K562 (cell line): ENCODE measurements at regions not wholly inside any gene's neighbourhood (a gene's known extent, or its start where the extent isn't known, plus 50 kb on each side); places are given as distances from the start of the nearest gene placed in this dataset.

Experiments used
- ATAC-seq: fragments of 200-7000 bp; cut with Tn5 transposase; 3 replicates; pipeline ENCODE4 v1.9.1; 2020; ENCODE audit warnings: moderate library complexity
- BruUV-seq: library from RNA; stranded (reverse); fragments of 400-500 nt; replicated peaks from 2 replicates; lab custom pipeline; 2021; lab: Mats Ljungman, UMichigan
- CTCF ChIA-PET: fragments of 300-600 bp; formaldehyde crosslinking; extraction: SDS; loops from one replicate; lab custom pipeline; 2021; ENCODE audit warnings: low intra/inter-chr PET ratio; lab: Yijun Ruan, JAX
- POLR2A ChIA-PET: fragments of 300-600, 350-650 bp; sonication (Branson Sonifier 250); formaldehyde crosslinking; extraction: SDS; loops from one replicate; lab custom pipeline; 2021; ENCODE audit warnings: antibody characterized with exemption, inconsistent platforms; lab: Yijun Ruan, JAX
- DNase-seq, 4 experiments: peaks; one replicate each; pipeline versions ENCODE4 v3.0.0 to v3.0.0-alpha.2; 2011 to 2018; ENCODE audit warnings: low spot score in 3 of 4, mixed read lengths in 3 of 4; ENCODE audit errors: extremely low read depth in 1 of 4
- FAIRE-seq: peaks from 2 replicates; lab custom pipeline; 2011; peaks lifted over from hg19 to GRCh38; lab: Jason Lieb, UNC
- H2AFZ ChIP-seq: 2 replicates; pipeline ENCODE4 v1.6.0; 2011; ENCODE audit warnings: low read depth, low read length, control low read depth, inconsistent platforms
- H3K27ac ChIP-seq: fragments of 200-600 bp; 3 replicates; pipeline ENCODE4 v1.8.0; 2011; ENCODE audit warnings: low read depth, mild to moderate bottlenecking, control low read depth, inconsistent platforms, low read length, moderate library complexity, mixed read lengths; ENCODE audit errors: extremely low read depth
- H3K27me3 ChIP-seq, 2 experiments: fragments of 300-600 bp in 1 of 2; 2 replicates in 1 of 2; 3 replicates in 1 of 2; pipeline versions ENCODE4 v1.6.0 to v1.8.0; 2011; ENCODE audit warnings: inconsistent platforms in 2 of 2, low read length in 2 of 2, mild to moderate bottlenecking in 1 of 2, mixed read lengths in 1 of 2, moderate library complexity in 1 of 2; ENCODE audit not compliant: control insufficient read depth in 2 of 2, insufficient read depth in 2 of 2
- H3K36me3 ChIP-seq: fragments of 300-600 bp; 3 replicates; pipeline ENCODE4 v1.8.0; 2011; ENCODE audit warnings: mild to moderate bottlenecking, low read length, inconsistent platforms; ENCODE audit not compliant: control insufficient read depth, insufficient read depth
- H3K4me1 ChIP-seq, 2 experiments: fragments of 200-600 bp in 1 of 2; replicated peaks in 1 of 2; 2 replicates in 1 of 2; 3 replicates in 1 of 2; pipeline versions ENCODE4 v1.5.1 to v1.8.0; 2011; ENCODE audit warnings: inconsistent platforms in 2 of 2, low read length in 2 of 2, mild to moderate bottlenecking in 1 of 2, mixed read lengths in 1 of 2, moderate library complexity in 1 of 2; ENCODE audit not compliant: control insufficient read depth in 2 of 2, insufficient read depth in 2 of 2
- H3K4me2 ChIP-seq: 2 replicates; pipeline ENCODE4 v1.6.1; 2011; ENCODE audit warnings: low read length, control low read depth, inconsistent platforms, mixed read lengths; ENCODE audit not compliant: insufficient read depth
- H3K4me3 ChIP-seq: fragments of 200-600 bp; sonication (generic), shearing (Covaris generic); 2 replicates; pipeline ENCODE4 v1.5.1; 2016; ENCODE audit warnings: control low read depth, inconsistent platforms
- H3K79me2 ChIP-seq: fragments of 200-600 bp; 3 replicates; pipeline ENCODE4 v1.8.0; 2011; ENCODE audit warnings: low read length, inconsistent platforms; ENCODE audit not compliant: control insufficient read depth, insufficient read depth
- H3K9ac ChIP-seq, 2 experiments: 2 replicates each; pipeline versions ENCODE4 v1.6.0 to v1.6.1; 2011; ENCODE audit warnings: low read depth in 2 of 2, low read length in 2 of 2, control low read depth in 1 of 2, inconsistent platforms in 1 of 2, mild to moderate bottlenecking in 1 of 2, mixed read lengths in 1 of 2; ENCODE audit not compliant: insufficient read depth in 1 of 2
- H3K9me1 ChIP-seq: one replicate; pipeline ENCODE4 v1.6.0; 2011; ENCODE audit warnings: inconsistent platforms, mild to moderate bottlenecking, low read length, moderate library complexity; ENCODE audit not compliant: control insufficient read depth, insufficient read depth
- H3K9me3 ChIP-seq: replicated peaks from 2 replicates; pipeline ENCODE4 v1.5.1; 2011; ENCODE audit warnings: low read depth, low read length, inconsistent platforms; ENCODE audit not compliant: control insufficient read depth, insufficient read depth
- H4K20me1 ChIP-seq: replicated peaks from 2 replicates; pipeline ENCODE4 v1.6.1; 2011; ENCODE audit warnings: low read length, inconsistent platforms, mixed read lengths; ENCODE audit not compliant: control insufficient read depth, insufficient read depth
- CTBP1 ChIP-seq: fragments of 450-650 bp; IDR thresholded peaks from 2 replicates; pipeline ENCODE4 v1.6.1; 2016; ENCODE audit warnings: borderline replicate concordance
- GABPA ChIP-seq: fragments of 200-800 bp; sonication (Bioruptor generic); conservative IDR thresholded peaks from 2 replicates; pipeline ENCODE4 v1.6.1; 2016; ENCODE audit warnings: low read depth, missing genetic modification characterization, missing compliant biosample characterization
- HDAC3 ChIP-seq: fragments of 450-650 bp; IDR thresholded peaks from 2 replicates; pipeline ENCODE4 v1.6.1; 2018; ENCODE audit warnings: borderline replicate concordance, mild to moderate bottlenecking, moderate library complexity; ENCODE audit not compliant: partially characterized antibody
- NCOA2 ChIP-seq, 2 experiments: fragments of 450-650 bp; IDR thresholded peaks; 2 replicates each; pipeline ENCODE4 v1.6.1; 2018; ENCODE audit warnings: mild to moderate bottlenecking in 2 of 2, moderate library complexity in 1 of 2; ENCODE audit not compliant: partially characterized antibody in 2 of 2
- ZNF121 ChIP-seq: sonication (generic); formaldehyde crosslinking; conservative IDR thresholded peaks from 2 replicates; pipeline ENCODE4 v1.8.0; 2022; ENCODE audit warnings: missing genetic modification reagents
- ZNF79 ChIP-seq: fragments of 250-450 bp; sonication (Bioruptor Pico); IDR thresholded peaks from 2 replicates; pipeline ENCODE4 v1.4.0; 2020; ENCODE audit warnings: low read depth, mild to moderate bottlenecking, moderate library complexity
- WGBS: fragments of 100-300 bp; shearing (Covaris generic); methylation state at CpG from one replicate; pipeline ENCODE4 v1.1.6; 2016; ENCODE audit warnings: low coverage, mixed read lengths; ENCODE audit not compliant: insufficient coverage; ENCODE audit errors: missing lambda C conversion rate; 5-methylcytosine and 5-hydroxymethylcytosine counted together
- in situ Hi-C: fragments of 300-500 bp; cut with MboI; formaldehyde crosslinking; loops from 4 replicates; pipeline ENCODE4 v1.15.0; 2018; ENCODE audit warnings: inconsistent platforms, mixed read lengths
- intact Hi-C: fragments of 100-400 bp; cut with micrococcal nuclease; formaldehyde crosslinking; loops from 2 replicates; pipeline ENCODE4 v1.14.2; 2022
- TF ChIP-seq, protein P1 (sequence below): sonication (generic); formaldehyde crosslinking; IDR thresholded peaks from 2 replicates; pipeline ENCODE4 v1.4.0; 2020; ENCODE audit warnings: mild to moderate bottlenecking, missing genetic modification reagents
- TF ChIP-seq, protein P2 (sequence below): sonication (generic); formaldehyde crosslinking; IDR thresholded peaks from 2 replicates; pipeline ENCODE4 v1.8.0; 2023; ENCODE audit warnings: mild to moderate bottlenecking, missing genetic modification reagents
- TF ChIP-seq, protein P3 (sequence below): IDR thresholded peaks from 2 replicates; pipeline ENCODE4 v1.6.1; 2011; ENCODE audit warnings: borderline replicate concordance, low read depth, mild to moderate bottlenecking, moderate library complexity, low read length; ENCODE audit not compliant: insufficient read depth, poor library complexity, severe bottlenecking
- TF ChIP-seq, protein P4 (sequence below): fragments of 200-800 bp; sonication (Bioruptor generic); IDR thresholded peaks from 2 replicates; pipeline ENCODE4 v1.6.1; 2017; ENCODE audit warnings: missing genetic modification characterization, missing compliant biosample characterization

DNA sequence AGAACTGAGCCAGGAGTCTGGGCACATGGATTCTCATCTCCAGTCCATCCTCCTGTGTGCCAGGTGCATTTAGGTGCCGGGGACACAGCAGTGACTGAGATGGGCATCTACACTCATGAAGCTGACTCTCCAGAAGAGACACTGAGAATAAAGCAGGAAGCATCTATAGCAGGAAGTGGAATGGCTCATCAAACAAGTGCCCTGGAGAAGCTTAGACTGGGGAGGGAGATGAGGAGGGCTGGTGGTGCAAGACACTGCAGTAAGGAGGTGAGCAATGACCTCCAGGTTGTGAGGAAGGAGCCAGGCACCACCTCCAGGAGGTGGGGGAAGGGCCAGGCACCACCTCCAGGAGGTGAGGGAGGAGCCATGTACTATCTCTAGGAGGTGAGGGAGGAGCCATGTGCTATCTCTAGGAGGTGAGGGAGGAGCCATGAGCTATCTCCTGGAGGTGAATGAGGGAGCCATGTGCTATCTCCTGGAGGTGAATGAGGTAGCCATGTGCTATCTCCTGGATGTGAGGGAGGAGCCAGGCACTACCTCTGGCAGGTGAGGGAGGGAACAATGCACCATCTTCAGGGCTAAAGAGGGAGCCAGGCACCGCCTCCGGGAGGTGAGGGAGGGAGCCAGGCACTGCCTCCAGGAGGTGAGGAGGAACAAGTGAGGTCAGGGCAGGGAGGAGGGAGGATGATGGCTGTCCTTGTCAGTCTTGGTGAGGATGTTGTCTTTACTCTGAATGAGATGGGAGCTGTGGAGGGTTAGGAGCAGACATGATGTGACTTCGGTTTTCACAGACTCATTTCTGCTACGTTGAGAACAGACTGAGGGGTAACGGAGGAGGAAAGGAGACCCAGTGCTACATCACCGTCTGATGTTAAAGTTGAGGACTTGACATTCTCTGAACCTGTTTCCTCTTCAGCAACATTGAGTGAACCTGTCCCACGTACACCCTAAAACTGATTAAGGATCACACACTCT lies 961.9 kb upstream of the TMEM132C start:
- Histone ChIP-seq H3K36me3 (no peaks in the 10 kb centered on the region), H3K4me2 (no peak overlapping the region), H3K79me2 (no peaks in the 10 kb centered on the region), H3K4me1 (no peaks in the 10 kb centered on the region), H2AFZ (no peak overlapping the region), H3K9me3 (no peaks in the 10 kb centered on the region), H3K27me3 (0 out of 5 replicates have a peak, but pooled peaks cover 0 to under 1% of the 10 kb centered on the region in 2 experiments), H3K9me1 (no peaks in the 10 kb centered on the region), H3K9ac (no peak overlapping the region), H4K20me1 (no peaks in the 10 kb centered on the region), H3K4me3 (no peak overlapping the region), H3K27ac (no peak overlapping the region)
- CTCF ChIA-PET: no interaction called here
- DNase-seq (no peak), FAIRE-seq (no peak), ATAC-seq (no peak)
- 0% methylated on average over 7 of the region's 8 CpGs for WGBS
- POLR2A ChIA-PET: no interaction called here
- intact Hi-C loops: no loop called here
- no TSS peak for BruUV-seq
- in situ Hi-C loops: no loop called here
- TF ChIP-seq CTBP1 (no peak), GABPA (tag) (no peak), HDAC3 (no peak), ZNF79 (CRISPR knock-in tag) (no peak), ZNF121 (no peak), NCOA2 (IDR thresholded peaks at IDR 0.05; ENCODE audit: partially characterized antibody in 2 of 2) (no peak)
- TF ChIP-seq, protein P1, sequence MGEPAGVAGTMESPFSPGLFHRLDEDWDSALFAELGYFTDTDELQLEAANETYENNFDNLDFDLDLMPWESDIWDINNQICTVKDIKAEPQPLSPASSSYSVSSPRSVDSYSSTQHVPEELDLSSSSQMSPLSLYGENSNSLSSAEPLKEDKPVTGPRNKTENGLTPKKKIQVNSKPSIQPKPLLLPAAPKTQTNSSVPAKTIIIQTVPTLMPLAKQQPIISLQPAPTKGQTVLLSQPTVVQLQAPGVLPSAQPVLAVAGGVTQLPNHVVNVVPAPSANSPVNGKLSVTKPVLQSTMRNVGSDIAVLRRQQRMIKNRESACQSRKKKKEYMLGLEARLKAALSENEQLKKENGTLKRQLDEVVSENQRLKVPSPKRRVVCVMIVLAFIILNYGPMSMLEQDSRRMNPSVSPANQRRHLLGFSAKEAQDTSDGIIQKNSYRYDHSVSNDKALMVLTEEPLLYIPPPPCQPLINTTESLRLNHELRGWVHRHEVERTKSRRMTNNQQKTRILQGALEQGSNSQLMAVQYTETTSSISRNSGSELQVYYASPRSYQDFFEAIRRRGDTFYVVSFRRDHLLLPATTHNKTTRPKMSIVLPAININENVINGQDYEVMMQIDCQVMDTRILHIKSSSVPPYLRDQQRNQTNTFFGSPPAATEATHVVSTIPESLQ (CRISPR knock-in tag): no peak
- TF ChIP-seq, protein P2, sequence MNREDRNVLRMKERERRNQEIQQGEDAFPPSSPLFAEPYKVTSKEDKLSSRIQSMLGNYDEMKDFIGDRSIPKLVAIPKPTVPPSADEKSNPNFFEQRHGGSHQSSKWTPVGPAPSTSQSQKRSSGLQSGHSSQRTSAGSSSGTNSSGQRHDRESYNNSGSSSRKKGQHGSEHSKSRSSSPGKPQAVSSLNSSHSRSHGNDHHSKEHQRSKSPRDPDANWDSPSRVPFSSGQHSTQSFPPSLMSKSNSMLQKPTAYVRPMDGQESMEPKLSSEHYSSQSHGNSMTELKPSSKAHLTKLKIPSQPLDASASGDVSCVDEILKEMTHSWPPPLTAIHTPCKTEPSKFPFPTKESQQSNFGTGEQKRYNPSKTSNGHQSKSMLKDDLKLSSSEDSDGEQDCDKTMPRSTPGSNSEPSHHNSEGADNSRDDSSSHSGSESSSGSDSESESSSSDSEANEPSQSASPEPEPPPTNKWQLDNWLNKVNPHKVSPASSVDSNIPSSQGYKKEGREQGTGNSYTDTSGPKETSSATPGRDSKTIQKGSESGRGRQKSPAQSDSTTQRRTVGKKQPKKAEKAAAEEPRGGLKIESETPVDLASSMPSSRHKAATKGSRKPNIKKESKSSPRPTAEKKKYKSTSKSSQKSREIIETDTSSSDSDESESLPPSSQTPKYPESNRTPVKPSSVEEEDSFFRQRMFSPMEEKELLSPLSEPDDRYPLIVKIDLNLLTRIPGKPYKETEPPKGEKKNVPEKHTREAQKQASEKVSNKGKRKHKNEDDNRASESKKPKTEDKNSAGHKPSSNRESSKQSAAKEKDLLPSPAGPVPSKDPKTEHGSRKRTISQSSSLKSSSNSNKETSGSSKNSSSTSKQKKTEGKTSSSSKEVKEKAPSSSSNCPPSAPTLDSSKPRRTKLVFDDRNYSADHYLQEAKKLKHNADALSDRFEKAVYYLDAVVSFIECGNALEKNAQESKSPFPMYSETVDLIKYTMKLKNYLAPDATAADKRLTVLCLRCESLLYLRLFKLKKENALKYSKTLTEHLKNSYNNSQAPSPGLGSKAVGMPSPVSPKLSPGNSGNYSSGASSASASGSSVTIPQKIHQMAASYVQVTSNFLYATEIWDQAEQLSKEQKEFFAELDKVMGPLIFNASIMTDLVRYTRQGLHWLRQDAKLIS (CRISPR knock-in tag): no peak
- TF ChIP-seq, protein P3, sequence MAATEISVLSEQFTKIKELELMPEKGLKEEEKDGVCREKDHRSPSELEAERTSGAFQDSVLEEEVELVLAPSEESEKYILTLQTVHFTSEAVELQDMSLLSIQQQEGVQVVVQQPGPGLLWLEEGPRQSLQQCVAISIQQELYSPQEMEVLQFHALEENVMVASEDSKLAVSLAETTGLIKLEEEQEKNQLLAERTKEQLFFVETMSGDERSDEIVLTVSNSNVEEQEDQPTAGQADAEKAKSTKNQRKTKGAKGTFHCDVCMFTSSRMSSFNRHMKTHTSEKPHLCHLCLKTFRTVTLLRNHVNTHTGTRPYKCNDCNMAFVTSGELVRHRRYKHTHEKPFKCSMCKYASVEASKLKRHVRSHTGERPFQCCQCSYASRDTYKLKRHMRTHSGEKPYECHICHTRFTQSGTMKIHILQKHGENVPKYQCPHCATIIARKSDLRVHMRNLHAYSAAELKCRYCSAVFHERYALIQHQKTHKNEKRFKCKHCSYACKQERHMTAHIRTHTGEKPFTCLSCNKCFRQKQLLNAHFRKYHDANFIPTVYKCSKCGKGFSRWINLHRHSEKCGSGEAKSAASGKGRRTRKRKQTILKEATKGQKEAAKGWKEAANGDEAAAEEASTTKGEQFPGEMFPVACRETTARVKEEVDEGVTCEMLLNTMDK: no peak
- TF ChIP-seq, protein P4, sequence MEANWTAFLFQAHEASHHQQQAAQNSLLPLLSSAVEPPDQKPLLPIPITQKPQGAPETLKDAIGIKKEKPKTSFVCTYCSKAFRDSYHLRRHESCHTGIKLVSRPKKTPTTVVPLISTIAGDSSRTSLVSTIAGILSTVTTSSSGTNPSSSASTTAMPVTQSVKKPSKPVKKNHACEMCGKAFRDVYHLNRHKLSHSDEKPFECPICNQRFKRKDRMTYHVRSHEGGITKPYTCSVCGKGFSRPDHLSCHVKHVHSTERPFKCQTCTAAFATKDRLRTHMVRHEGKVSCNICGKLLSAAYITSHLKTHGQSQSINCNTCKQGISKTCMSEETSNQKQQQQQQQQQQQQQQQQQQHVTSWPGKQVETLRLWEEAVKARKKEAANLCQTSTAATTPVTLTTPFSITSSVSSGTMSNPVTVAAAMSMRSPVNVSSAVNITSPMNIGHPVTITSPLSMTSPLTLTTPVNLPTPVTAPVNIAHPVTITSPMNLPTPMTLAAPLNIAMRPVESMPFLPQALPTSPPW: no peak
